BE2C (cell line): ENCODE measurements at regions not wholly inside any gene's neighbourhood (a gene's known extent, or its start where the extent isn't known, plus 50 kb on each side); places are given as distances from the start of the nearest gene placed in this dataset.

Source experiments
- DNase-seq: peaks from one replicate; pipeline ENCODE4 v3.0.0-alpha.2; 2020
- H3K27me3 ChIP-seq: fragments of 250-450 bp; sonication (Bioruptor Pico); 2 replicates; pipeline ENCODE4 v1.5.1; 2020; ENCODE audit warnings: mild to moderate bottlenecking
- H3K36me3 ChIP-seq: fragments of 250-450 bp; sonication (Bioruptor Pico); 2 replicates; pipeline ENCODE4 v1.5.1; 2020; ENCODE audit warnings: mild to moderate bottlenecking
- H3K4me1 ChIP-seq: fragments of 250-450 bp; sonication (Bioruptor Pico); 2 replicates; pipeline ENCODE4 v1.5.1; 2020
- H3K4me3 ChIP-seq: 2 replicates; pipeline ENCODE4 v1.5.1; 2011; ENCODE audit warnings: low read depth, low read length
- H3K9me3 ChIP-seq: fragments of 250-450 bp; sonication (Bioruptor Pico); 2 replicates; pipeline ENCODE4 v1.5.1; 2020
- TF ChIP-seq, protein P1 (sequence below): IDR thresholded peaks from 2 replicates; pipeline ENCODE4 v1.5.1; 2012; ENCODE audit warnings: mild to moderate bottlenecking, low read depth, low read length

DNA sequence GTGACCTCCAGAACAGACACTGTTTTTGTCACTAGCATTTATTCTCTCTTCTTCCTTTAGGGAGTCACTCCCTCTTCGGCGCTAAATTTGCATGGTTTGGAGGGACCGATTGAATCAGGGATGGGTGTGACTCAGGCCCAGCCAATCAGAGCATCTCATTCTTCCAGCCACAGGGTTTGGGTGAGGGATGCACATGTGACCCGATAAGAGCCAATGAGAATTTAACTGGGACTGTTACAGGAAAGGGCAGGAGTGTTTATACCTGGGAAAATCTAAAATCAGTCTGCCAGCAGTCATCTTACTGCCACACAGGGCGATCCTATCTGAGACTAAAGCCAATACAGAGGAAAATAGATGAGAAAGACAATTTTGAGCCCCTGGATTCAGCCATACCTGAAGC, 351.2 kb upstream of the ERCC4 start:
- no peaks in the 10 kb centered on the region for H3K27me3 ChIP-seq
- no peak overlapping the region for H3K4me3 ChIP-seq
- no peaks in the 10 kb centered on the region for H3K36me3 ChIP-seq
- H3K9me3 ChIP-seq: no peaks in the 10 kb centered on the region
- DNase-seq: no peak
- H3K4me1 ChIP-seq: no peaks in the 10 kb centered on the region
- TF ChIP-seq, protein P1, sequence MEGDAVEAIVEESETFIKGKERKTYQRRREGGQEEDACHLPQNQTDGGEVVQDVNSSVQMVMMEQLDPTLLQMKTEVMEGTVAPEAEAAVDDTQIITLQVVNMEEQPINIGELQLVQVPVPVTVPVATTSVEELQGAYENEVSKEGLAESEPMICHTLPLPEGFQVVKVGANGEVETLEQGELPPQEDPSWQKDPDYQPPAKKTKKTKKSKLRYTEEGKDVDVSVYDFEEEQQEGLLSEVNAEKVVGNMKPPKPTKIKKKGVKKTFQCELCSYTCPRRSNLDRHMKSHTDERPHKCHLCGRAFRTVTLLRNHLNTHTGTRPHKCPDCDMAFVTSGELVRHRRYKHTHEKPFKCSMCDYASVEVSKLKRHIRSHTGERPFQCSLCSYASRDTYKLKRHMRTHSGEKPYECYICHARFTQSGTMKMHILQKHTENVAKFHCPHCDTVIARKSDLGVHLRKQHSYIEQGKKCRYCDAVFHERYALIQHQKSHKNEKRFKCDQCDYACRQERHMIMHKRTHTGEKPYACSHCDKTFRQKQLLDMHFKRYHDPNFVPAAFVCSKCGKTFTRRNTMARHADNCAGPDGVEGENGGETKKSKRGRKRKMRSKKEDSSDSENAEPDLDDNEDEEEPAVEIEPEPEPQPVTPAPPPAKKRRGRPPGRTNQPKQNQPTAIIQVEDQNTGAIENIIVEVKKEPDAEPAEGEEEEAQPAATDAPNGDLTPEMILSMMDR: no peak

DNA sequence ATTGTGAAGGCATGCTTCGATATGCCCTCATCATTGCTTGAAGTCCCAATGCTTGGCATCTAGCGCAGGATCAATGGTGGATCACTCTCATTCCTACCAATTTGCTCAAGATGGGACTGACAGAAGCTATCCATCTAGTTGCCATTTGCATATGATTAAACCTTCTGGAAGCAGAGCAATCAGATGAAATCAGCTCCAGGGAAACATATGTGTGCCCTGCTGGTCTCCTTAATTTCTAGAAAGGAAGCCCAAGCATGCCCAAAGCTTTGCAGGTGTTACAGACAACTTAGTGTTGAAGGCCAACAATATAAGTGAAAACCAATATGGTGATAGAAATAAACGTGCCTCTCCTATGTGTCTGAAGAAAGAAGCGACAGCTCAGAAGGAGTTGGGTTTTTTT, 350.0 kb upstream of the ERCC4 start:
- TF ChIP-seq, protein P1: no peak
- no peaks in the 10 kb centered on the region for H3K27me3 ChIP-seq
- no peaks in the 10 kb centered on the region for H3K4me1 ChIP-seq
- no peaks in the 10 kb centered on the region for H3K36me3 ChIP-seq
- DNase-seq: no peak
- no peak overlapping the region for H3K4me3 ChIP-seq
- no peaks in the 10 kb centered on the region for H3K9me3 ChIP-seq

DNA sequence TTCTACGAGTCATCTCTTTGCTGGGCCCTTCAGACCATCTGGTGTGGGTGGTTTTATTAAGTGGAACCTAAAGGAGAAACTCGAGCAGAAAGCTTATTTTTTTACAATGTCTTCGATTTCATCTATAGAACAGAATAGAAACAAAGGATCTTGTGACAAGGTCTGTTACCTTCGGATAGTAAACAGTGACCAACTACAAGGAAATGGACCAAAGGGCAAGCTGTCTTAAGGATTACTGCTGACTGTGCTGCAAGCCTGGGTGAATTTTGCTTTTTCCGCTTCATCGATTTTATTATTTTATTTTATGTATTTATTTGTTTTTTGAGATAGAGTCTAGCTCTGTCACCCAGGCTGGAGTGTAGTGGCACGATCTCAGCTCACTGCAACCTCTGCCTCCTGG, 348.9 kb upstream of the ERCC4 start:
- Histone ChIP-seq H3K4me3 (no peak overlapping the region), H3K36me3 (no peaks in the 10 kb centered on the region), H3K9me3 (no peaks in the 10 kb centered on the region), H3K4me1 (no peaks in the 10 kb centered on the region), H3K27me3 (no peaks in the 10 kb centered on the region)
- DNase-seq: no peak
- TF ChIP-seq, protein P1: no peak

DNA sequence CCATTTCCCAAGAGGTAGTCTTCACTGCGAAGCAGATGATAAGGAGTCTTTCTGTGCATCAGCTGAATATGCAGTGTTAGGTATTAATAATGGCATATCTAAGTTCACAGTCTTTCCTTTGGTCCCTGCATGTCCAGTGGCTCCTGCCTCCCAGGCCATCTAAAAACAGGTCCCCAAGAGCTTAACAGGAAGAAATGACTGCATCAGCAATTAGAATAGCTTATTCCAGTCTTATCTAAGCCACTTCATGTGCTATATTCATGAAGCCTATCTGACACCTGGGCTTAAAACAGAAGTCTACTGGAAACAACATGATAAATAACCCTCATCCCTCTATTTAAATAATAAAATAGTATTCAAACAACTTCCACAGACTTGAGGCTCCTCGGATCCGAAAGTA, 346.1 kb upstream of the ERCC4 start:
- TF ChIP-seq, protein P1: no peak
- H3K9me3 ChIP-seq: no peaks in the 10 kb centered on the region
- H3K4me1 ChIP-seq: no peaks in the 10 kb centered on the region
- H3K36me3 ChIP-seq: no peaks in the 10 kb centered on the region
- H3K4me3 ChIP-seq: no peak overlapping the region
- no peaks in the 10 kb centered on the region for H3K27me3 ChIP-seq
- DNase-seq: no peak

DNA sequence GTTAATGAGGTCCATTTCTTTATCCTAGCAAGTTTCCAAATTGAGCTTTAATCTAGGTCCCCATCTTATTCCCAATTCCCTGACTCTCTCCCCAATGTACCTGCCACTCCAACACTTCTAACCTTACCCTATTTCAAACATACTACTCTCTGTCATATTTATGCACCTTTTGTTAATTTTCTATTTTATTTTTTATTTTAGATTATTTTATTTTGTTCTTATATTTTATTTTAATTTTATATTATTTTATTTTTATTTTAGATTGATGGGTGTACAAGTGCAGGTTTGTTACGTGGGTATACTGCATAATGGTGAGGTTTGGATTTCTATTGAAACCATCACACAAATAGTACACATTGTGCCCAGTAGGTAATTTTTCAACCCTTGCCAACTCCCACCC, 333.9 kb upstream of the ERCC4 start:
- Histone ChIP-seq H3K27me3 (no peaks in the 10 kb centered on the region), H3K36me3 (no peaks in the 10 kb centered on the region), H3K4me1 (no peaks in the 10 kb centered on the region), H3K4me3 (no peak overlapping the region), H3K9me3 (no peaks in the 10 kb centered on the region)
- TF ChIP-seq, protein P1: no peak
- no peak for DNase-seq

DNA sequence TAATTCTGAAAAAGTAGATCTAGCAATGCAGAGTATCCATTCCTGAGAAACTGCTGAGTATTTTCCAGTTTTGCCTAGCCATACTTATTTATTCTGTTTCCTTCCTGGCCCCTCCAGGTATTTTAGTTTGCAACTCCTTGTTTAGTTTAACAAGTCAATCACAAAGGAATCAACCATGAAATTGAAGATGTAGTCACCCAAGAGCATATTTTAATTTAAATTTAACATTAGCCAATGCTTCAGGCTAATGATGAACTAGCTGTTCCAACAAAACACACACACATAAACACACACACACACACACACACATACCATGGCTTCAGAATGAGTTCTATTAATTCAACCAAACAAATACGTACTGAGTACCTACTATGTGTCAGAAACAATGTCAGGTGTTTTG, 332.8 kb upstream of the ERCC4 start:
- Histone ChIP-seq H3K4me3 (no peak overlapping the region), H3K4me1 (no peaks in the 10 kb centered on the region), H3K27me3 (no peaks in the 10 kb centered on the region), H3K9me3 (no peaks in the 10 kb centered on the region), H3K36me3 (no peaks in the 10 kb centered on the region)
- no peak for DNase-seq
- TF ChIP-seq, protein P1: no peak
